HG03457 (cell line): ENCODE measurements at regions not wholly inside any gene's neighbourhood (a gene's known extent, or its start where the extent isn't known, plus 50 kb on each side); places are given as distances from the start of the nearest gene placed in this dataset.

ENCODE experiments used
- ATAC-seq: cut with Tn5 transposase; IDR thresholded peaks from one replicate; pipeline ENCODE4 v1.9.1; 2021; ENCODE audit warnings: moderate number of reproducible peaks; ENCODE audit not compliant: unreplicated experiment

GRCh38 chr6:53417141-53417540, 68.4 kb upstream of the ELOVL5 start:
- no peak for ATAC-seq

- no peak for ATAC-seq
Measured at GRCh38 chr6:53413326-53413725, 64.6 kb upstream of the ELOVL5 start.

GRCh38 chr6:53412751-53413150, 64.0 kb upstream of the ELOVL5 start:
- ATAC-seq, result no peak

GRCh38 chr6:53412021-53412715, 63.4 kb upstream of the ELOVL5 start:
- no peak for ATAC-seq

GRCh38 chr6:53411451-53411850, 62.7 kb upstream of the ELOVL5 start:
- ATAC-seq, result no peak

- peak; percentile 74 for ATAC-seq
Measured at GRCh38 chr6:53410508-53411258, 61.9 kb upstream of the ELOVL5 start.

GRCh38 chr6:53408826-53409225, 60.1 kb upstream of the ELOVL5 start:
- no peak for ATAC-seq

GRCh38 chr6:53399027-53399344, 50.2 kb upstream of the ELOVL5 start:
- ATAC-seq, result no peak

GRCh38 chr6:53398247-53399026, 49.7 kb upstream of the ELOVL5 start:
- no peak for ATAC-seq
